OCI-LY1 (cell line): ENCODE measurements at regions not wholly inside any gene's neighbourhood (a gene's known extent, or its start where the extent isn't known, plus 50 kb on each side); places are given as distances from the start of the nearest gene placed in this dataset.

Experiments used
- H2AFZ ChIP-seq: fragments of 200-600 bp; sonication (generic), shearing (Covaris generic); 2 replicates; pipeline ENCODE4 v1.6.0; 2014; ENCODE audit warnings: antibody characterized with exemption, mild to moderate bottlenecking, low read length
- H3F3A ChIP-seq: fragments of 200-600 bp; sonication (generic), shearing (Covaris generic); 2 replicates; pipeline ENCODE4 v1.6.0; 2014; ENCODE audit warnings: mild to moderate bottlenecking, antibody characterized with exemption, low read length, moderate library complexity; ENCODE audit not compliant: insufficient read depth
- H3K27ac ChIP-seq: fragments of 200-600 bp; sonication (generic); 2 replicates; pipeline ENCODE4 v1.5.1; 2014; ENCODE audit warnings: low read length, mixed run types, mild to moderate bottlenecking, low read depth; ENCODE audit not compliant: poor library complexity, severe bottlenecking
- H3K27me3 ChIP-seq: fragments of 200-600 bp; sonication (generic); 2 replicates; pipeline ENCODE4 v1.6.0; 2014; ENCODE audit warnings: antibody characterized with exemption, mild to moderate bottlenecking, low read length, moderate library complexity; ENCODE audit not compliant: insufficient read depth
- H3K36me3 ChIP-seq: fragments of 200-600 bp; sonication (generic); 2 replicates; pipeline ENCODE4 v1.6.1; 2014; ENCODE audit warnings: mild to moderate bottlenecking, antibody characterized with exemption, low read length, moderate library complexity, mixed read lengths; ENCODE audit not compliant: insufficient read depth
- H3K4me1 ChIP-seq: fragments of 200-600 bp; sonication (generic); 2 replicates; pipeline ENCODE4 v1.5.1; 2014; ENCODE audit warnings: mild to moderate bottlenecking, low read length, moderate library complexity; ENCODE audit not compliant: insufficient read depth, severe bottlenecking
- H3K4me2 ChIP-seq: fragments of 200-600 bp; sonication (generic), shearing (Covaris generic); 2 replicates; pipeline ENCODE4 v1.6.1; 2014; ENCODE audit warnings: low read length
- H3K4me3 ChIP-seq: fragments of 200-600 bp; sonication (generic); 2 replicates; pipeline ENCODE4 v1.5.1; 2014; ENCODE audit warnings: low read length, low read depth, mild to moderate bottlenecking, mixed read lengths; ENCODE audit not compliant: poor library complexity, severe bottlenecking
- H3K79me2 ChIP-seq: fragments of 200-600 bp; shearing (Covaris generic); 2 replicates; pipeline ENCODE4 v1.6.1; 2016; ENCODE audit warnings: mixed run types, low read length, mixed read lengths; ENCODE audit not compliant: insufficient read depth
- H3K9ac ChIP-seq: fragments of 200-600 bp; sonication (generic), shearing (Covaris generic); 2 replicates; pipeline ENCODE4 v1.6.1; 2014; ENCODE audit warnings: mild to moderate bottlenecking, low read length, mixed read lengths
- H3K9me2 ChIP-seq: fragments of 200-600 bp; sonication (generic), shearing (Covaris generic); 2 replicates; pipeline ENCODE4 v1.6.1; 2014; ENCODE audit warnings: low read depth, mild to moderate bottlenecking, low read length, mixed read lengths
- H3K9me3 ChIP-seq: fragments of 200-600 bp; shearing (Covaris generic); 2 replicates; pipeline ENCODE4 v1.6.1; 2014; ENCODE audit warnings: low read length, mixed read lengths
- H4K20me1 ChIP-seq: fragments of 200-600 bp; sonication (generic), shearing (Covaris generic); 2 replicates; pipeline ENCODE4 v1.6.0; 2016; ENCODE audit warnings: mild to moderate bottlenecking, low read length; ENCODE audit not compliant: insufficient read depth
- EZH2 ChIP-seq: fragments of 200-600 bp; sonication (generic), shearing (Covaris generic); IDR thresholded peaks from 2 replicates; pipeline ENCODE4 v1.8.0; 2017; ENCODE audit warnings: borderline replicate concordance, mixed run types, mild to moderate bottlenecking, antibody characterized with exemption, low read length, moderate library complexity, mixed read lengths
- TF ChIP-seq, protein P1 (sequence below): fragments of 200-600 bp; sonication (generic), shearing (Covaris generic); IDR thresholded peaks from 2 replicates; pipeline ENCODE4 v1.5.1; 2017; ENCODE audit warnings: mild to moderate bottlenecking, antibody characterized with exemption, low read length, moderate library complexity, mixed read lengths

DNA sequence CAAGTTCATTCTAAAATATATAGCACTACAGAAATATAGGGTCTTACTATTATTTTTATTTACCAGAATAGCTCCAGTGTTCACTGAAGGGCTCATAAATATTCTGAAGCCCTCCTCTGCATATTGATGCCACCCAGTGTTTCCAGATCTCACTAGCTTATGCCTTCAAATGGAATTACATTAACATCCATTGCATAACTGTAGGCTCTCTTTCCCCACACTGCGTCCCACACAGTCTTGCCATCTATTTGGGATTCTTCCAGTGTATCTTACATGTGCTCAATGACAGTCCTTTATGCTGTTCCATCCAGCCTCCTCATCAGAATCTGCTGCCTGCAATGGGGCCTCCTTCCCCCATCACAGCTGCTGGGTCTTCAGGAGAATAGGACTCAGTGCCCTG is 137.2 kb downstream of the CYSLTR2 start:
- Histone ChIP-seq H3K9me3 (no peaks in the 10 kb centered on the region), H4K20me1 (no peaks in the 10 kb centered on the region), H3F3A (no peaks in the 10 kb centered on the region), H3K27me3 (no peaks in the 10 kb centered on the region), H3K9me2 (no peaks in the 10 kb centered on the region), H3K27ac (no peak overlapping the region), H3K4me2 (no peak overlapping the region), H3K9ac (no peak overlapping the region), H3K36me3 (no peaks in the 10 kb centered on the region), H3K4me3 (no peak overlapping the region), H3K79me2 (no peaks in the 10 kb centered on the region), H3K4me1 (no peaks in the 10 kb centered on the region), H2AFZ (no peak overlapping the region)
- TF ChIP-seq EZH2 = no peak
- TF ChIP-seq, protein P1, sequence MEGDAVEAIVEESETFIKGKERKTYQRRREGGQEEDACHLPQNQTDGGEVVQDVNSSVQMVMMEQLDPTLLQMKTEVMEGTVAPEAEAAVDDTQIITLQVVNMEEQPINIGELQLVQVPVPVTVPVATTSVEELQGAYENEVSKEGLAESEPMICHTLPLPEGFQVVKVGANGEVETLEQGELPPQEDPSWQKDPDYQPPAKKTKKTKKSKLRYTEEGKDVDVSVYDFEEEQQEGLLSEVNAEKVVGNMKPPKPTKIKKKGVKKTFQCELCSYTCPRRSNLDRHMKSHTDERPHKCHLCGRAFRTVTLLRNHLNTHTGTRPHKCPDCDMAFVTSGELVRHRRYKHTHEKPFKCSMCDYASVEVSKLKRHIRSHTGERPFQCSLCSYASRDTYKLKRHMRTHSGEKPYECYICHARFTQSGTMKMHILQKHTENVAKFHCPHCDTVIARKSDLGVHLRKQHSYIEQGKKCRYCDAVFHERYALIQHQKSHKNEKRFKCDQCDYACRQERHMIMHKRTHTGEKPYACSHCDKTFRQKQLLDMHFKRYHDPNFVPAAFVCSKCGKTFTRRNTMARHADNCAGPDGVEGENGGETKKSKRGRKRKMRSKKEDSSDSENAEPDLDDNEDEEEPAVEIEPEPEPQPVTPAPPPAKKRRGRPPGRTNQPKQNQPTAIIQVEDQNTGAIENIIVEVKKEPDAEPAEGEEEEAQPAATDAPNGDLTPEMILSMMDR = no peak

DNA sequence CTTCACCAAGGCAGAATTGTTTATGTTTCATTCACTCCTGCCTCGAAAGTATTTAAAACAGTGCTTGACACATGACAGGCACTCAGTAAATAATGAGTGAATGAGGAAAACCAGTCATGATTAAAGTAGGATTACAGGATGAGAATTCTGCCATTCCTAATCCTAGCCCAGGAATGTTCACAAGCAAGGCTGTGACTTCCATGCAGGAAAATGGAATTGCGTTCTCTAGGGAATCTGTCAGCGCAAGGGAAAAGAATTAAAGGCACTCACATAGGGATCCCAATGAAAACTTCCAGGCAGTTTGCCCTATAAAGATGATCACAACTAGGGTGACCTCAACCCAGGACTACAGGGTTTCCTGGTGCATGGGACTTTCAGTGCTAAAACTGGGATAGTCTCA is 143.4 kb downstream of the CYSLTR2 start:
- H3F3A ChIP-seq = no peaks in the 10 kb centered on the region
- no peaks in the 10 kb centered on the region for H3K4me1 ChIP-seq
- H3K4me3 ChIP-seq = no peak overlapping the region
- no peak for TF ChIP-seq EZH2
- TF ChIP-seq, protein P1 = no peak
- H3K4me2 ChIP-seq = no peak overlapping the region
- no peaks in the 10 kb centered on the region for H3K9me2 ChIP-seq
- no peak overlapping the region for H3K9ac ChIP-seq
- no peak overlapping the region for H2AFZ ChIP-seq
- no peaks in the 10 kb centered on the region for H3K79me2 ChIP-seq
- H4K20me1 ChIP-seq = no peaks in the 10 kb centered on the region
- no peaks in the 10 kb centered on the region for H3K36me3 ChIP-seq
- H3K9me3 ChIP-seq = no peaks in the 10 kb centered on the region
- H3K27ac ChIP-seq = no peak overlapping the region
- H3K27me3 ChIP-seq = no peaks in the 10 kb centered on the region

DNA sequence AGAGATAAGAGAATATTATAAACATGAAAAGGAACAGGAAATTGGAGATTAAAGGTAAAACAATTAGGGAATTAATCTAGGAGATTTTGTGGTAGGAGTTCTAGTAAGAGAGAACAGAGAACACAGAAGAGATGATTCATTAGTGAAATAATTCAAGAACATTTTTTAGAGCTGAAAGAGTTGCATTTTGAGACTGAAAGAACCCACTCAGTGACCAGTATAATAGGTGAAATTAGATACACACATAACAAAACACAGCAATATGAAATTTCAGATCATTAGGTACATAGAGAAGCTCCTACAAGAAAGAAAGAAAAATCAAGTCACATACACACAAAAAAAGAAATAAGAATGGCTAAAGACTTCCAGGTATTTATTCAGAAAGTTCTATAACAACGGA is 144.0 kb downstream of the CYSLTR2 start:
- no peaks in the 10 kb centered on the region for H3K79me2 ChIP-seq
- no peaks in the 10 kb centered on the region for H3F3A ChIP-seq
- no peak overlapping the region for H3K4me3 ChIP-seq
- no peaks in the 10 kb centered on the region for H3K9me3 ChIP-seq
- no peaks in the 10 kb centered on the region for H3K27me3 ChIP-seq
- no peaks in the 10 kb centered on the region for H3K4me1 ChIP-seq
- H2AFZ ChIP-seq = no peak overlapping the region
- H4K20me1 ChIP-seq = no peaks in the 10 kb centered on the region
- H3K36me3 ChIP-seq = no peaks in the 10 kb centered on the region
- H3K9ac ChIP-seq = no peak overlapping the region
- no peak for TF ChIP-seq EZH2
- TF ChIP-seq, protein P1 = no peak
- H3K9me2 ChIP-seq = no peaks in the 10 kb centered on the region
- no peak overlapping the region for H3K4me2 ChIP-seq
- H3K27ac ChIP-seq = no peak overlapping the region
